Upper lobe of left lung (tissue), 6 donors: ENCODE measurements at regions not wholly inside any gene's neighbourhood (a gene's known extent, or its start where the extent isn't known, plus 50 kb on each side); places are given as distances from the start of the nearest gene placed in this dataset.
A peak's percentile ranks its signal among the peaks of the same experiment; 100 is the strongest.

Experiments used
- ATAC-seq, 2 donors: fragments of 200-7000 bp; cut with Tn5 transposase; one replicate each; pipeline ENCODE4 v1.9.1; 2022; ENCODE audit warnings: mild to moderate bottlenecking in 2 of 2, moderate library complexity in 2 of 2; ENCODE audit not compliant: low FRiP score in 2 of 2
- DNase-seq, 2 donors: peaks; one replicate each; pipeline ENCODE4 v3.0.0-alpha.2; 2019 to 2020
- H3K27ac ChIP-seq, 4 donors: fragments of 200-600 bp; sonication (generic); one replicate each; pipeline ENCODE4 v1.5.1; 2016 to 2019
- H3K27me3 ChIP-seq, 4 donors: fragments of 200-600 bp; sonication (generic); one replicate each; pipeline ENCODE4 v1.5.1; 2017 to 2019
- H3K36me3 ChIP-seq, 4 donors: fragments of 200-600 bp; sonication (generic); one replicate each; pipeline ENCODE4 v1.5.1; 2016 to 2019
- H3K4me1 ChIP-seq, 4 donors: fragments of 200-600 bp; sonication (generic); one replicate each; pipeline ENCODE4 v1.5.1; 2018 to 2019
- H3K4me3 ChIP-seq, 4 donors: fragments of 200-600 bp; sonication (generic); one replicate each; pipeline ENCODE4 v1.5.1; 2017 to 2019; ENCODE audit warnings: mild to moderate bottlenecking in 2 of 4, moderate library complexity in 1 of 4
- H3K9me3 ChIP-seq, 4 donors: fragments of 200-600 bp; sonication (generic); one replicate each; pipeline ENCODE4 v1.5.1; 2018 to 2019
- EP300 ChIP-seq, 4 donors: sonication (generic); formaldehyde crosslinking; IDR thresholded peaks; one replicate each; pipeline ENCODE4 v1.5.1; 2017; ENCODE audit warnings: antibody characterized with exemption in 4 of 4, control low read depth in 2 of 4
- POLR2A ChIP-seq, 4 donors: fragments of 450-650 bp; IDR thresholded peaks; one replicate each; pipeline ENCODE4 v1.5.1; 2016 to 2017; ENCODE audit warnings: antibody characterized with exemption in 4 of 4, mild to moderate bottlenecking in 2 of 4
- POLR2AphosphoS5 ChIP-seq, 2 donors: sonication (generic); formaldehyde crosslinking; IDR thresholded peaks; one replicate each; pipeline ENCODE4 v1.5.1; 2017; ENCODE audit warnings: antibody characterized with exemption in 2 of 2
- WGBS, 2 donors: methylation state at CpG; one replicate each; pipeline ENCODE4 v1.1.5; 2017 to 2018; 5-methylcytosine and 5-hydroxymethylcytosine counted together
- TF ChIP-seq, protein P1 (sequence below), 6 experiments: fragments of 450-650 bp in 4 of 6; fragments of 200-600 bp in 2 of 6; sonication (generic) in 2 of 6; IDR thresholded peaks; one replicate each; pipeline ENCODE4 v1.5.1; 2016 to 2019; ENCODE audit warnings: antibody characterized with exemption in 6 of 6
- donor health status: DM: no; HTN: no; CAD: no; lungs with moderate emphysema.
- donor health status: DM: no; HTN: yes; CAD: no; lungs with severe emphysema.

DNA sequence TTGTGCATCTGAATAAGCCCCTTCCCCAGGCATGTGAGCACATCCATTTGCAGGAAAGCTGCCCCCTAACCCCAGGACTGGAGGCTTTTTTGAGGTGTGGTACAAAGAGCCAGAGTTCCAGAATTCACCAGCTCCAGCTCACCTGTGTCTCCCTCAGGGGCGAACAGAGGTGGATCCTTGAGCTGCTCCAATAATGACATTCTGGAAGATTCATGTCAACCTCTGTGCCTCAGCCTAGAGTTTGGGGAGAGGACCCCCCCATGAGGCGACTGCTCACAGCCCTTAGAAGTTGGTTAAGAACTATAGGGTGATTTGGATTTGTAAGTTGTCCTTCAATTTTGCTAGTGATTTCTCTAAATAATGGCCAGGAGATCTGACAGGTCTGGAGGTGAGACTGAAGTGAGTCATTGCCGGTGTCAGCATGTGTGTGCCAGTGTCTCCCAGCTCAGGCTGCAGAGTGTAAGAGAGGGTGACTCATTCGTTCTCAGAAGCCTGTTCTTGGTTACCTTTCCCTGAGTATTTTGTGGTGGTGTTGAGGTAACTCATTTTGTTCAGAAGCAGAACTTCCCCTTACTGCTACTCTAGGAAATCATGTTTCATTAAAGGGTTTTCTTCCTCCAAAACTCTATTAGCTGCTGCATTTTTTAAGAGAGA lies 136.9 kb upstream of the TOPAZ1 start:
- H3K4me1 ChIP-seq = no peaks in the 10 kb centered on the region
- no peak overlapping the region for H3K27ac ChIP-seq
- H3K36me3 ChIP-seq = no peaks in the 10 kb centered on the region
- H3K27me3 ChIP-seq = no peaks in the 10 kb centered on the region
- ATAC-seq = peak in 1 of 2 donors; percentile 70
- H3K9me3 ChIP-seq = no peaks in the 10 kb centered on the region
- peak in 1 of 2 donors; percentile 60 for DNase-seq
- WGBS, 2 donors = 58 to 68% methylated on average over 4 of the region's 4 CpGs
- TF ChIP-seq EP300 (IDR thresholded peaks at IDR 0.05) (no peak), POLR2A (IDR thresholded peaks at IDR 0.05) (no peak), POLR2AphosphoS5 (IDR thresholded peaks at IDR 0.05) (no peak)
- TF ChIP-seq, protein P1, sequence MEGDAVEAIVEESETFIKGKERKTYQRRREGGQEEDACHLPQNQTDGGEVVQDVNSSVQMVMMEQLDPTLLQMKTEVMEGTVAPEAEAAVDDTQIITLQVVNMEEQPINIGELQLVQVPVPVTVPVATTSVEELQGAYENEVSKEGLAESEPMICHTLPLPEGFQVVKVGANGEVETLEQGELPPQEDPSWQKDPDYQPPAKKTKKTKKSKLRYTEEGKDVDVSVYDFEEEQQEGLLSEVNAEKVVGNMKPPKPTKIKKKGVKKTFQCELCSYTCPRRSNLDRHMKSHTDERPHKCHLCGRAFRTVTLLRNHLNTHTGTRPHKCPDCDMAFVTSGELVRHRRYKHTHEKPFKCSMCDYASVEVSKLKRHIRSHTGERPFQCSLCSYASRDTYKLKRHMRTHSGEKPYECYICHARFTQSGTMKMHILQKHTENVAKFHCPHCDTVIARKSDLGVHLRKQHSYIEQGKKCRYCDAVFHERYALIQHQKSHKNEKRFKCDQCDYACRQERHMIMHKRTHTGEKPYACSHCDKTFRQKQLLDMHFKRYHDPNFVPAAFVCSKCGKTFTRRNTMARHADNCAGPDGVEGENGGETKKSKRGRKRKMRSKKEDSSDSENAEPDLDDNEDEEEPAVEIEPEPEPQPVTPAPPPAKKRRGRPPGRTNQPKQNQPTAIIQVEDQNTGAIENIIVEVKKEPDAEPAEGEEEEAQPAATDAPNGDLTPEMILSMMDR (IDR thresholded peaks at IDR 0.05) = no peak
- H3K4me3 ChIP-seq = no peak overlapping the region

DNA sequence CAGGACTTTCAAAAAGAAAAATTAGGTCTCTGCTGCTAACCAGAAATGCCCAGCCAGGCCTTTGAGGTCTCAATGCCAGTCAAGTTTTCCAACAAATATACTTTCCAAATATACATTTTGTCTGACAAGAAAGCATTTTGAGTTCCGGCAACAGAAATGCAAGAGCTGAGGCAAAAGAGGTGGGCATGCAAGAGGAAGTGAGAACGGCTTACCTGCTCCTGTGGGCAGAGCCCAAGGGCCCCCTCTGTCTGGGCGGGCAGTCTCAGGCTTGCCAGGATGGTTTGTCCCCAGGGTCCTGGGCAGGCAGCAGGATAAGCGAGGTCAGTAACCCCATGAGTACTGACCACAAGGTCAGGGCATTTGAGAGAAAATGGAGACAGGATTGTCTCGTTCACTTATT lies 136.1 kb upstream of the TOPAZ1 start:
- no peaks in the 10 kb centered on the region for H3K4me1 ChIP-seq
- ATAC-seq (no peak), DNase-seq (no peak)
- 85 to 88% methylated on average over 4 to 5 of the region's 5 CpGs for WGBS, 2 donors
- H3K36me3 ChIP-seq = no peaks in the 10 kb centered on the region
- H3K27me3 ChIP-seq = no peaks in the 10 kb centered on the region
- H3K27ac ChIP-seq = no peak overlapping the region
- no peaks in the 10 kb centered on the region for H3K9me3 ChIP-seq
- TF ChIP-seq POLR2AphosphoS5 (IDR thresholded peaks at IDR 0.05) (no peak), POLR2A (IDR thresholded peaks at IDR 0.05) (no peak), EP300 (IDR thresholded peaks at IDR 0.05) (no peak)
- TF ChIP-seq, protein P1 (IDR thresholded peaks at IDR 0.05) = no peak
- no peak overlapping the region for H3K4me3 ChIP-seq

DNA sequence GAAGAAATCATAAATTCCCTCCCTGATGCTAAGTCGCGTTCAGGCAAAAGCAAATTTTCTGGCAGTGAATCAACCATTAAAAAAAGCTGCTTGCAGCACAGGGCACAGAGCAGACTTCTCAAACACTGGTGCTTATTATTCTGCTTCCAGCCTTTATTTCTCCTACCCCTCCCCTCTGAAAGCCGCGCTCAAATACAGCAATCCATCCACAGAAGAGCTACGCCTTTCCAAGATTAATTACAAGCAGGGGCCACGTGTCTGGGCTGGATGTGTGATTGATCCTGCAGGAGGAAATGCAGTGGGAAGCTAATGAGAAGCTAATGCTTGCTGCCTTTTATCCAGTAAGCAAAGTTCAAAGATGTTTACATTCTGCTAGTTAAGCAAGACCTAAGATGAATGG lies 134.9 kb upstream of the TOPAZ1 start:
- 41 to 51% methylated on average over 6 of the region's 6 CpGs for WGBS, 2 donors
- no peak for ATAC-seq
- TF ChIP-seq EP300 (IDR thresholded peaks at IDR 0.05) = no peak
- no peak for TF ChIP-seq POLR2AphosphoS5 (IDR thresholded peaks at IDR 0.05)
- TF ChIP-seq, protein P1 (IDR thresholded peaks at IDR 0.05) = no peak
- no peak for TF ChIP-seq POLR2A (IDR thresholded peaks at IDR 0.05)

DNA sequence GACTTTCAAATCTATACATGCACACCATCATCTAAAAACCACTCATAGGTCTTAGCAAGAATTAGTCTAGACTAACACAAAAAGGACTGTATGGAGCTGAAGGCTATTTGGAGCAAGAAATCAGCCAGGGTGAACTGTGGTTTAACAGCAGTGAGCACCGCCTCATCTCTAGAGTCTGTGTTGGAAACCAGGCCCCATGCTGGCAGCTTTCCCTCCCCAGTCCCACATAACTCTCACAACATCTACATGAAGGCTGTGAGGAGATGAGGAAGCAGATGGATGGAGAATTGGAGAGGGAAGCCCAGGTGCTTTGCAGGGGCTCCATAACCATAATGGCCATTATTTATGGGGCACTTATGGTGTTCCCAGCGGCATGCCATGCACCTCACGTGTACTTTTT lies 133.2 kb upstream of the TOPAZ1 start:
- Histone ChIP-seq H3K9me3 (no peaks in the 10 kb centered on the region), H3K27ac (no peak overlapping the region), H3K4me3 (no peak overlapping the region), H3K4me1 (no peaks in the 10 kb centered on the region), H3K36me3 (no peaks in the 10 kb centered on the region), H3K27me3 (no peaks in the 10 kb centered on the region)
- TF ChIP-seq EP300 (IDR thresholded peaks at IDR 0.05) (no peak), POLR2AphosphoS5 (IDR thresholded peaks at IDR 0.05) (no peak), POLR2A (IDR thresholded peaks at IDR 0.05) (no peak)
- TF ChIP-seq, protein P1 (IDR thresholded peaks at IDR 0.05) = no peak
- ATAC-seq = no peak
- DNase-seq = no peak
- 85 to 97% methylated on average over 3 of the region's 3 CpGs for WGBS, 2 donors

More for the DNA sequence above, 134.9 kb upstream of the TOPAZ1 start:
- DNase-seq = no peak
- Histone ChIP-seq H3K9me3 (no peaks in the 10 kb centered on the region), H3K4me3 (no peak overlapping the region), H3K27me3 (no peaks in the 10 kb centered on the region), H3K36me3 (no peaks in the 10 kb centered on the region), H3K27ac (no peak overlapping the region), H3K4me1 (no peaks in the 10 kb centered on the region)

DNA sequence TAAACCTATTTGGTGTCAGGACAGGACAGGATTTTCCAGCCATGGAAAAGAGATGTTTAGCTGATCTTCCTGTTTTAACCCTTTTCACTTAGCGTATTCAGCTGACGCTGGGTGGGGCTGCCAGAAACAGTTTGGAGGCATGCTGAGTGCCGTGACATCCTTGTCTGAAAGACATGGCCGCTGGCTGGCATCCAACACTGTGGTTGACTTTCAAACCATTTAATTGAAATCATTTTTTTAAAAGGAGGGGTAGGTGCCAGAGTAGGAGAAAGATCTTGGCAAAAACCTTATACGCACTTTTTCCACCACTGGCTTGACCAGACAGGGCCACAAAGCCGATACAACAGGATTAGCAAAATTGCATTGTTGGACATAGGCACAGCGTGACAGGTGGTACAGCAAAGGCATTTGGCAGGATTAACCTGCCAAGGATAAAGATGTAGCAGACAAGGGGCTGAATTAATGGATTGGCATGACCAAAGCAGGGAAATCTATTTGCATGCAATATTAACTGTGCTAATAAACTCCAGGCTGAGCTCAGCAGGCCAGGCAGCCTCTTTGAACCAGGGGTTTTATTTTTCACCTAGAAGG lies 131.8 kb upstream of the TOPAZ1 start:
- Histone ChIP-seq H3K27me3 (no peaks in the 10 kb centered on the region), H3K27ac (no peak overlapping the region), H3K4me1 (no peaks in the 10 kb centered on the region), H3K9me3 (no peaks in the 10 kb centered on the region), H3K36me3 (no peaks in the 10 kb centered on the region), H3K4me3 (no peak overlapping the region)
- DNase-seq (no peak), ATAC-seq (no peak)
- 84 to 90% methylated on average over 7 of the region's 7 CpGs for WGBS, 2 donors
- TF ChIP-seq POLR2AphosphoS5 (IDR thresholded peaks at IDR 0.05) = no peak
- TF ChIP-seq EP300 (IDR thresholded peaks at IDR 0.05) = no peak
- TF ChIP-seq, protein P1 (IDR thresholded peaks at IDR 0.05) = no peak
- no peak for TF ChIP-seq POLR2A (IDR thresholded peaks at IDR 0.05)
